GM23338 (cell line): ENCODE measurements at regions not wholly inside any gene's neighbourhood (a gene's known extent, or its start where the extent isn't known, plus 50 kb on each side); places are given as distances from the start of the nearest gene placed in this dataset.

Experiments
- ATAC-seq: fragments of 200-7000 bp; cut with Tn5 transposase; 3 replicates; pipeline ENCODE4 v1.9.1; 2020
- DNase-seq: peaks from one replicate; pipeline ENCODE4 v3.0.0-alpha.2; 2015; ENCODE audit warnings: low spot score
- H2AFZ ChIP-seq: fragments of 200-600 bp; sonication (generic); 2 replicates; pipeline ENCODE4 v1.8.0; 2016; ENCODE audit warnings: antibody characterized with exemption, mild to moderate bottlenecking, moderate library complexity
- H3F3A ChIP-seq: fragments of 200-600 bp; sonication (generic); replicated peaks from 2 replicates; pipeline ENCODE4 v1.8.0; 2017; ENCODE audit warnings: antibody characterized with exemption, mixed run types, low read depth
- H3K27ac ChIP-seq: fragments of 200-600 bp; sonication (generic); 2 replicates; pipeline ENCODE4 v1.6.1; 2016; ENCODE audit warnings: low read depth
- H3K27me3 ChIP-seq: fragments of 200-600 bp; sonication (generic); 2 replicates; pipeline ENCODE4 v1.8.0; 2016; ENCODE audit warnings: mild to moderate bottlenecking, mixed run types, moderate library complexity; ENCODE audit not compliant: insufficient read depth
- H3K36me3 ChIP-seq: fragments of 200-600 bp; sonication (generic); 2 replicates; pipeline ENCODE4 v1.8.0; 2016; ENCODE audit warnings: mild to moderate bottlenecking; ENCODE audit not compliant: insufficient read depth
- H3K4me1 ChIP-seq: fragments of 200-600 bp; sonication (generic); 2 replicates; pipeline ENCODE4 v1.8.0; 2016; ENCODE audit warnings: mild to moderate bottlenecking, moderate library complexity; ENCODE audit not compliant: insufficient read depth
- H3K4me2 ChIP-seq: fragments of 200-600 bp; sonication (generic); 2 replicates; pipeline ENCODE4 v1.7.1; 2017; ENCODE audit warnings: mixed run types
- H3K4me3 ChIP-seq: fragments of 200-600 bp; sonication (generic); 2 replicates; pipeline ENCODE4 v1.6.1; 2016; ENCODE audit warnings: mixed run types
- H3K79me2 ChIP-seq: fragments of 200-600 bp; sonication (generic); replicated peaks from 2 replicates; pipeline ENCODE4 v1.8.0; 2017; ENCODE audit warnings: mild to moderate bottlenecking; ENCODE audit not compliant: insufficient read depth
- H3K9me2 ChIP-seq: fragments of 200-600 bp; sonication (generic); 2 replicates; pipeline ENCODE4 v1.8.0; 2017; ENCODE audit not compliant: insufficient read depth
- H4K20me1 ChIP-seq: fragments of 200-600 bp; sonication (generic); replicated peaks from 2 replicates; pipeline ENCODE4 v1.8.0; 2017; ENCODE audit warnings: mild to moderate bottlenecking; ENCODE audit not compliant: insufficient read depth
- H3K27ac Mint-ChIP-seq: 2 replicates; pipeline ENCODE4 v1.8.0; 2020; ENCODE audit warnings: inconsistent platforms, mild to moderate bottlenecking, moderate library complexity, mixed read lengths
- H3K27me3 Mint-ChIP-seq: 3 replicates; pipeline ENCODE4 v1.8.0; 2022; ENCODE audit warnings: low read depth, mild to moderate bottlenecking, moderate library complexity, mixed read lengths, inconsistent platforms; ENCODE audit not compliant: insufficient read depth, poor library complexity
- H3K36me3 Mint-ChIP-seq: 3 replicates; pipeline ENCODE4 v1.8.0; 2021; ENCODE audit warnings: low read depth, mild to moderate bottlenecking, inconsistent platforms, moderate library complexity, mixed read lengths
- H3K4me1 Mint-ChIP-seq: 3 replicates; pipeline ENCODE4 v1.8.0; 2020; ENCODE audit warnings: mild to moderate bottlenecking, inconsistent platforms, mixed read lengths
- H3K4me3 Mint-ChIP-seq: 3 replicates; pipeline ENCODE4 v1.8.0; 2021; ENCODE audit warnings: moderate library complexity, mild to moderate bottlenecking, inconsistent platforms, mixed read lengths
- H3K9me3 Mint-ChIP-seq: 3 replicates; pipeline ENCODE4 v1.8.0; 2020; ENCODE audit warnings: moderate library complexity, mild to moderate bottlenecking, inconsistent platforms, mixed read lengths
- CREB1 ChIP-seq: fragments of 250-450 bp; sonication (Bioruptor Pico); IDR thresholded peaks from 2 replicates; pipeline ENCODE4 v1.5.0; 2020; ENCODE audit warnings: low read depth, mild to moderate bottlenecking, moderate library complexity
- CTCF ChIP-seq, 2 experiments: fragments of 200-600 bp in 1 of 2; sonication (generic) in 1 of 2; conservative IDR thresholded peaks; 2 replicates each; pipeline versions ENCODE4 v1.5.1 to v1.6.1; 2016 to 2017; ENCODE audit warnings: antibody characterized with exemption in 2 of 2, low read depth in 2 of 2, mild to moderate bottlenecking in 2 of 2, moderate library complexity in 1 of 2
- ETS1 ChIP-seq: IDR thresholded peaks from 2 replicates; pipeline ENCODE4 v1.6.1; 2016; ENCODE audit warnings: antibody characterized with exemption
- EZH2 ChIP-seq: fragments of 200-600 bp; sonication (generic); IDR thresholded peaks from one replicate; pipeline ENCODE4 v1.8.0; 2017; ENCODE audit warnings: antibody characterized with exemption, mild to moderate bottlenecking, low read depth; ENCODE audit not compliant: unreplicated experiment
- EZH2phosphoT487 ChIP-seq: fragments of 200-600 bp; sonication (generic); IDR thresholded peaks from one replicate; pipeline ENCODE4 v1.8.1; 2018; ENCODE audit warnings: antibody characterized with exemption; ENCODE audit not compliant: unreplicated experiment
- JUNB ChIP-seq: IDR thresholded peaks from one replicate; pipeline ENCODE4 v1.6.1; 2016; ENCODE audit warnings: antibody characterized with exemption; ENCODE audit not compliant: unreplicated experiment
- NANOG ChIP-seq: IDR thresholded peaks from 2 replicates; pipeline ENCODE4 v1.6.1; 2016; ENCODE audit warnings: antibody characterized with exemption, borderline replicate concordance
- POLR2AphosphoS5 ChIP-seq: IDR thresholded peaks from 2 replicates; pipeline ENCODE4 v1.6.1; 2016; ENCODE audit warnings: antibody characterized with exemption, low read depth
- REST ChIP-seq: IDR thresholded peaks from one replicate; pipeline ENCODE4 v1.6.1; 2018; ENCODE audit warnings: antibody characterized with exemption; ENCODE audit not compliant: unreplicated experiment
- STAT1 ChIP-seq: IDR thresholded peaks from one replicate; pipeline ENCODE4 v1.6.1; 2016; ENCODE audit warnings: antibody characterized with exemption; ENCODE audit not compliant: unreplicated experiment
- ZNF114 ChIP-seq: fragments of 250-450 bp; sonication (Bioruptor Pico); IDR thresholded peaks from 2 replicates; pipeline ENCODE4 v1.5.0; 2020; ENCODE audit warnings: mild to moderate bottlenecking, moderate library complexity
- ZNF331 ChIP-seq: fragments of 250-450 bp; sonication (Bioruptor Pico); IDR thresholded peaks from 2 replicates; pipeline ENCODE4 v1.5.0; 2020; ENCODE audit warnings: low read depth, mild to moderate bottlenecking, moderate library complexity
- ZNF462 ChIP-seq: fragments of 250-450 bp; sonication (Bioruptor Pico); IDR thresholded peaks from 2 replicates; pipeline ENCODE4 v1.5.0; 2020; ENCODE audit warnings: mild to moderate bottlenecking, moderate library complexity

GRCh38 chr7:10316488-10316887, 657.2 kb upstream of the PHF14 start:
- H2AFZ ChIP-seq: no peak overlapping the region
- no peak overlapping the region for H3K27ac Mint-ChIP-seq
- no peak for ATAC-seq
- H3K4me2 ChIP-seq: no peak overlapping the region
- DNase-seq: no peak
- H3K27ac ChIP-seq: no peak overlapping the region
- no peaks in the 10 kb centered on the region for H3F3A ChIP-seq
- TF ChIP-seq CTCF (conservative IDR thresholded peaks at IDR 0.05; ENCODE audit: low read depth in 2 of 2) (no peak), NANOG (no peak), POLR2AphosphoS5 (no peak), EZH2phosphoT487 (no peak), STAT1 (no peak), JUNB (no peak), REST (no peak), ZNF331 (CRISPR knock-in tag) (no peak), CREB1 (CRISPR knock-in tag) (no peak), ZNF462 (no peak), ZNF114 (CRISPR knock-in tag) (no peak), EZH2 (no peak), ETS1 (no peak)
- peaks cover 6% of the 10 kb centered on the region; the same call in 2 of the 3 replicates for H3K9me3 Mint-ChIP-seq
- H3K4me1 Mint-ChIP-seq: no peaks in the 10 kb centered on the region
- no peaks in the 10 kb centered on the region for H3K36me3 Mint-ChIP-seq
- H3K4me3 ChIP-seq: no peak overlapping the region
- no peaks in the 10 kb centered on the region; the same call in 1 of the 2 replicates for H3K36me3 ChIP-seq
- H3K79me2 ChIP-seq: no peaks in the 10 kb centered on the region
- no peaks in the 10 kb centered on the region for H3K4me1 ChIP-seq
- H3K27me3 ChIP-seq: no peaks in the 10 kb centered on the region
- no peak overlapping the region for H3K4me3 Mint-ChIP-seq
- H3K27me3 Mint-ChIP-seq: no peaks in the 10 kb centered on the region
- no peaks in the 10 kb centered on the region for H4K20me1 ChIP-seq
- no peaks in the 10 kb centered on the region for H3K9me2 ChIP-seq
